ENCODE measurements at regions not wholly inside any gene's neighbourhood (a gene's known extent, or its start where the extent isn't known, plus 50 kb on each side); places are given as distances from the start of the nearest gene placed in this dataset.

GRCh38 chr18:53677480-53677879 lies 547.0 kb downstream of the MBD2 start:
- Histone ChIP-seq H2BK5ac (ENCODE audit: low read depth, low read length, poor library complexity, severe bottlenecking) (no peak overlapping the region), H2BK15ac (ENCODE audit: low read depth, low read length) (no peak overlapping the region), H3K9me3 (ENCODE audit: control insufficient read depth, insufficient read depth, low read length) (peaks cover 4% of the 10 kb centered on the region; the same call in 1 of the 2 replicates), H3K4ac (ENCODE audit: low read depth, low read length) (no peak overlapping the region), H2BK120ac (ENCODE audit: low read depth, low read length) (no peak overlapping the region), H3K23ac (ENCODE audit: low read depth, low read length) (no peak overlapping the region), H3K18ac (ENCODE audit: low read depth, low read length) (no peak overlapping the region), H3K9ac (ENCODE audit: low read depth, low read length) (no peak overlapping the region), H2AK9ac (replicated peaks; ENCODE audit: low read depth, low read length, poor library complexity) (no peak overlapping the region), H3K79me1 (ENCODE audit: low read depth in 1 of 2, low read length in 2 of 2) (no peaks in the 10 kb centered on the region), H2BK20ac (ENCODE audit: low read depth, low read length) (no peak overlapping the region), H4K5ac (ENCODE audit: low read depth, low read length) (no peak overlapping the region), H3K27ac (ENCODE audit: insufficient read depth, low read length) (no peak overlapping the region), H3K56ac (ENCODE audit: extremely low read depth, insufficient read depth, low read length) (no peak overlapping the region), H3K4me2 (ENCODE audit: low read depth, low read length) (no peak overlapping the region), H4K20me1 (ENCODE audit: insufficient read depth, low read length) (no peaks in the 10 kb centered on the region), H3K27me3 (ENCODE audit: control insufficient read depth, insufficient read depth, low read length) (no peaks in the 10 kb centered on the region), H4K91ac (ENCODE audit: insufficient read depth, low read depth, low read length) (no peak overlapping the region), H3K4me3 (ENCODE audit: insufficient read depth, low read depth, low read length) (no peak overlapping the region), H3K4me1 (ENCODE audit: control insufficient read depth, insufficient read depth, low read length) (no peaks in the 10 kb centered on the region), H3K9me1 (ENCODE audit: insufficient read depth, low read length) (no peaks in the 10 kb centered on the region), H2AFZ (replicated peaks; ENCODE audit: low read length, poor library complexity) (no peak overlapping the region), H2AK5ac (ENCODE audit: low read depth, low read length) (no peak overlapping the region), H3K14ac (replicated peaks; ENCODE audit: low read depth, low read length) (no peak overlapping the region), H3K36me3 (ENCODE audit: control insufficient read depth, insufficient read depth, low read length) (no peaks in the 10 kb centered on the region), H4K8ac (ENCODE audit: low read depth in 2 of 2, low read length in 2 of 2) (no peak overlapping the region)
- no TSS peak for BruUV-seq (replicated peaks)
- no CpG with 5 or more reads among the region's 1 CpG for WGBS, 2 experiments (ENCODE audit: extremely low coverage in 2 of 2, insufficient read length in 1 of 2)
- POLR2A ChIA-PET (ENCODE audit: unreplicated experiment) = no interaction called here
- in situ Hi-C loops (cut with MboI; ENCODE audit: low sequenced_read_pairs) (loop anchor here (25.0 kb wide), 1 partner anchor 90 kb away; no protein-coding TSS in a partner anchor), dilution Hi-C loops (cut with HindIII; ENCODE audit: low sequenced_read_pairs, unreplicated experiment) (no loop called here), intact Hi-C loops (cut with micrococcal nuclease) (no loop called here)
- CTCF ChIA-PET = no interaction called here
- TF ChIP-seq FOS (IDR thresholded peaks at IDR 0.05; ENCODE audit: low read depth, low read length) (no peak), MAZ (IDR thresholded peaks at IDR 0.05; ENCODE audit: borderline replicate concordance, low read depth, low read length) (no peak), USF2 (IDR thresholded peaks at IDR 0.05; ENCODE audit: low read depth, low read length) (no peak), CEBPB (IDR thresholded peaks at IDR 0.05; ENCODE audit: low read depth, low read length) (no peak), CTCF (conservative IDR thresholded peaks at IDR 0.05; ENCODE audit: low read depth, low read length) (no peak), CHD1 (IDR thresholded peaks at IDR 0.05; ENCODE audit: low read depth, low read length) (no peak), RAD21 (IDR thresholded peaks at IDR 0.05; ENCODE audit: low read length) (no peak), RCOR1 (IDR thresholded peaks at IDR 0.05; ENCODE audit: insufficient replicate concordance, low read length) (no peak)
- DNase-seq = no peak
- no peak for ATAC-seq (ENCODE audit: low read depth)

Data from IMR-90 (cell line).